HG02642 (cell line): ENCODE measurements at regions not wholly inside any gene's neighbourhood (a gene's known extent, or its start where the extent isn't known, plus 50 kb on each side); places are given as distances from the start of the nearest gene placed in this dataset.

Source experiments
- ATAC-seq: cut with Tn5 transposase; IDR thresholded peaks from one replicate; pipeline ENCODE4 v1.9.1; 2021; ENCODE audit warnings: mild to moderate bottlenecking; ENCODE audit not compliant: unreplicated experiment, poor library complexity

GRCh38 chr9:95735701-95736100 is 139.8 kb upstream of the ERCC6L2 start:
- no peak for ATAC-seq

GRCh38 chr9:95733741-95734666 is 141.5 kb upstream of the ERCC6L2 start:
- no peak for ATAC-seq

DNA sequence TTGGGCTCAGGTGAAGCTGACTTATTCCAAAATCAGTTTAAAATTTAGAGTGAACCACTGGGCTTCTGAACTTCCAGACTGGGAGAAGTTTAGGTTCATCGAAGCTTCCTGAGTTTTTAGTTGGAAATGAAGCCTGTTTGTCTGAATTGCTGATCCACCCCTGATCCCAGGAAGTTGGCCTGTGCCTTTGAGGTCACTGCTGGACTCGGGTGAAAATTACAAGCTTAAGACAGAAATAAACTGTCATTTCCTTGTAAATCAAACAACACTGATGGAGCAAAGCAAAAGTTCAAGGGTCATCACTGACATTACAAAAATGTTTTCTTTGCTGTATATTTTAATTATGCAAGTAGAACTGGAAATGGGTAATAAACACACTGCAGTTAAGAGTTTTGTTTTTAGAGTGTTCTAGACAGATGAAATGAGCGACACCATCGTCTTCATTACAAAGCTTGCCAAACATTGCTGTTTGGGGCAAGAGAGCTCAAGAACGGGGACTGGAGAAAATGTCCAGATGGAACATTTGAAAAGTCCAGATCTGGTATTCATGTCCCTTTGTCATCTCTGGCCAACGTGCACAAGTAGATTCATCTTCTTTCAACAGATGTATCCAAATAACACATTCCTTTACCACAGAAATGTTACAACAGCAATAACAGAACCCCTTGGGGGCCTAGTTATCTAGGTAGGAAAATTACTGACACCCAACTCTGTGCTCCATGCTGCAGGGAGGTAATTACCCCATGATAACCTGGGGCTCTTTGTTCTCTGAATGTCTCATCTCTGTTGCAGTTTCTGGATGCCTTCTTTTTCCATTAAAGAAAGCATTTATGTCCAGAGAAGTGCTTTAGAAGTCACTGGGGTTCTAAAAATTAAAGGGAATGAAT is 142.4 kb upstream of the ERCC6L2 start:
- no peak for ATAC-seq

DNA sequence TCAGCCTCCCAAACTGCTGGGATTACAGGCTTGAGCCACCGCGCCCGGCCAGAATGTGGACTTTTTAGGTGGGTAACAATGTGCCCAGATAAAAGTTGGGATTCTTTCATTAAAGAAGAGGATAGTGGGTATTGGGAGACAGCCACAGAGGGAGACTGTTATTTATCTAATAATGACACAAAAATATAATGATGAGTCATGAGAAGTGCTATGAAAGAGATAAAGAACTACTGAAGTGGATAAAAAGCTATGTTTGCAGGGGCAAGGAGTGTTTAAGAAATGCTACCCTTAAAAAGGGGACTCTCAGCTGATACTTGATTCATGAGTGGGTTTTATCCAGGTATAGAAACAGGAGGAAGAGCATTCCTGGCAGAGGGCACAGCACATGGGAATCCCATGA is 143.6 kb upstream of the ERCC6L2 start:
- no peak for ATAC-seq

GRCh38 chr9:95729669-95730368 is 145.7 kb upstream of the ERCC6L2 start:
- ATAC-seq: no peak

DNA sequence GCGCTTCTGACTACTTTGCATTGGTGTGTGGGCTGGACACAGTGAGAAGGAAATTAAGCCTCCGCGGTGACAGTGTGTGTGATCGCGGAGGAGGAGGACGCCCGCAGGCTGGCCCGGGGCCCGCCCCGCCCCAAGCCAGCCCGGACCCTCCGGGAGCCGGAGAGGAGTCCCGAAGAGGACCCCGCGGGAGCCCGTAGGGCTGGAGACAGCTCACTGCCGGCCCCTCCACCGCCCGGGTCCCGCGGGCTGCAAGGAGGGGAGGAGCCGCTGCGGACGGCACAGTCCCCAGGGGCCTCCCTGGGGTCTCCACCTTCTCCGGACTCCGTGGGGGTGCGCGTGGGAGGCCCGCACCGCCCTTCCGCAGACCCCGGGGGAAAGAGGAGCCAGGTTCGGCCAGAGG is 146.4 kb upstream of the ERCC6L2 start:
- no peak for ATAC-seq

GRCh38 chr9:95727947-95728520 is 147.5 kb upstream of the ERCC6L2 start:
- no peak for ATAC-seq

DNA sequence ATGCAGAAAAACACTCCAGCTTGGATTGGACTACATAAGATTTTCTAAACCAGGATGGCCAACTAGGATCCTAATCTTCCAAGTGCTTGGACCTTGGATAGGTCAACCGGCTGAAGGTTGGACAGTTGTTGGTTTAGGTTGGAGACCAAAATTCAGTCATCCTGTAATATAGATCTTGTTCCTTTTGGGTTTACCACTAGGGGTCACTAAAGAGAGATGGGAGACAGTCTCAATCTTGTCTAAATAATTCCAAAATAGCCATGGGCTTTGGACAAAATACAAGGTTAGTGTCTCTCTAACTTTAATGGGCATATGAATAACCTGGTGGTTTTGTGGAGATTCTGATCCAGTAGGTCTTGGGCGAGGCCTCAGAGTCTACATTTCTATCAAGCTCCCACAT is 148.7 kb upstream of the ERCC6L2 start:
- ATAC-seq: no peak

- peak; percentile 9 for ATAC-seq
These were observed 150.4 kb upstream of the ERCC6L2 start for GRCh38 chr9:95725045-95725444.

GRCh38 chr9:95724253-95724991 is 151.1 kb upstream of the ERCC6L2 start:
- peak; percentile 85 for ATAC-seq

DNA sequence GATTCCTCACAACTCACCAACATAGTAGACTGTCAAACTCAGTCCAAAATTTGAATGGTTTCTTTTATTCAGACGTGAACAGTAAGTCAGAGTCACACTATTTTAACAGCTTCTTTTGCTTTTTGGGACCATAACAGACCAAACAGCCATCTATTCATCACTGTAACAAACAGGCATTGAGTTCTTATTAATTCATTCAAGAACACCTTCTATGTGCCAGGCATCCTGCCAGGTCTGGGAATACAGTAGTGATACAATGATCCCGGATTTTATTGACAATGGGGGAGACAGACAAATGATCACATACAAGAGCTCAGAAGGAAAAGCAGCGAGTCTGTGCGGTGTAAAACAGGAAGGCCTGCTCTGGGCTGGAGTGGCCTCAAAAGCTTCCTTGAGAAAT is 153.3 kb upstream of the ERCC6L2 start:
- no peak for ATAC-seq

DNA sequence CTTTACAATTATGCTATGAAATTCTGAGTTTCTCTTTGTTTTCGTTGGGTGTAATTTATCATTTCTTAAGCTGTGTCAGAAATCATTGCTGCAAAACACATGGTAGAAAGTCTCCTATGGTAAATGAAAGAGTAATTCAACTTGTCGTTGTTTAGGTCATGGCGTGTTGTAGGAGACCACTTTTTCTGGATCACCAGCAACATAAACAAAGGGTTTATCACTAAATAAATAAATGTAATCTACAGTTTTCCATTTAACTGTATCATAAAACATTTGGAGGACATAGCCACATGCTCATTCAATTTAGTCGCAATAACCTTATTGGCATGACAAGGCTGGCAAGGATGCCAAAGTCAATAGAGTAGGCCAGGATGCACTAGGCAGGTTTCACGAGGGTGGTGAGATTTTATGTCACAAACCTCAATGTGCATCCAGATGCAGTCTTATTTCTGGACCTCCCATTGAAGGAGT is 154.4 kb upstream of the ERCC6L2 start:
- no peak for ATAC-seq

GRCh38 chr9:95720496-95720895 is 155.0 kb upstream of the ERCC6L2 start:
- no peak for ATAC-seq

DNA sequence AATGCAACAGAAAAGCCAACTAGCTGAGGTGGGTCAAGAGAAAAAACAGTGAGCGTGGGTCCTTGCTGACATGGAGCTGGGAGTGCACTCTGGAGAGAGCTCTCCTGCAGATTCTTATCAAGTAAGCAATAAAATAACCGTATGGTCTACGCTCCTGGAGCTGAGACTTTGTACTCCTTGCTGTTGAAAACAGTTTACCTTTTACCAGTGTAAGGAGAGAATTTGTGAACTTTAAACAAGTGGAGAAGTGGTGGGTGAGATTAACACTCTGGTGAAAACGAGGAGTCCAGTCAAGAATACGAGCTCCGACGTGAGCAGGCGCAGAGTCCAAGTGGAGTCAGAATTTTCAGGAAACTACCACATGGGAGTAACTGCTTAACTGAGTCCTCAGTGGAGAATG is 156.1 kb upstream of the ERCC6L2 start:
- no peak for ATAC-seq

DNA sequence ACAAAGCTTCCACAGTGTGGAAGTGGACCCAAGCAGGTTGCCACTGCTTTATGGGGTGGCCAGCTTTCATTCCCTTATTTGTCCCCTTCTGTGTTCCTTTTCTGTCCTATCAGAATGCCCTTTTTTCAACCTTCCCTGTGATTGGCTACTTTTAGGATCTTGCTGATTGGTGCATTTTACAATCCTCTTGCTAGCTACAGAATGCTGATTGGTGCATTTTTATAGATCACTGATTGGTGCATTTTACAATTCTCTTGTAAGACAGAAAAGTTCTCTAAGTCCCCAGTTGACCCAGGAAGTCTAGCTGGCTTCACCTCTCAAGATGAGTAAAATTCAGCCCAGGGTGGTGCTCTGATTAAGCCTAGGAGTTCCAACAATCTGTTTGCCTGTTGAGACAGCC is 157.2 kb upstream of the ERCC6L2 start:
- no peak for ATAC-seq

DNA sequence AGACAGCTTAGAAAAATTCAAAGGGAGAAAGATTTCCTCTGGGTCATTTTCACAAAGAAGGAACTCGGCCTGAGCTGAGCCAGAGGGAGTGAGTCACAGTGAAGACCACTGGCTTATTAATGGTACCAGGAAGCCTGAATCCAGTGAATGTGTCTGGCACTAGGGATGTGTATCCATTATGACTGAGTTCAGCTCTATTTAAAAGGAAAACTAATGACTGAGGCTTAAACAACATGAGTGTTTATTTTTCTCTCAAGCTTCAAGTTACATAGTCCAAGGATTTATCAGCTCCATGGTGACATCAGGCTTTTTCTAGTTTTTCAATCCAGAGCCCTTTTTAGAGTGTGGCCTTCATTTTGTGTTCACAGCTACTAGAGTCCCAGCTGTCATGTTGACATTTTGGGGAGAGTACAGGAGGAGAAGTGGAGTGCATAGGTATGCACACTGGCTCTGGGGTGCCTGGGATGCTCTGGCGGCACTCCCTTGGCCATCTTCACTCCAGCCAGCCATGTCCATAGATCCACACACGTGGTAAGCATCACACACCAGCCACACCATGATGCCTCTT is 159.5 kb upstream of the ERCC6L2 start:
- ATAC-seq: no peak

DNA sequence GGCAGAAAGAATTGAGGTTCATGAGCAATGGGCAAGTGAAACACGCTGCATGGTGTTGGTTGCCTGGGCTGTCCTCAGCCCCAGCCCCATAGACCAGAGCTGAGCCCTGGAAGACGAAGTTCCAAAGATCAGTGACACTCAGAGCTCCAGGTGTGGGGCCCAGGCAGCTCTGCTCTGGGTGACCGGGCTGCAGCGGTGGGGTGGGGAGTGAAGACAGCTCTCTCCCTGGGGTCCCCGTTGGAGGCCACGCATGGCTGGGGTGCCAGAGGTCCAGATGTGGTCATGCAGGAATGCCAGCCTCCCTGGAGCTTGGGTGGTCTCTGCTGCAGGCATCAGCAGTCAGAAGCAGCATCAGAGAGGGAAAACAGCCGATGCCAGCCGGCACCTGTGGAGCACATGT is 165.0 kb upstream of the ERCC6L2 start:
- no peak for ATAC-seq

GRCh38 chr9:95696701-95697100 is 178.8 kb upstream of the ERCC6L2 start:
- ATAC-seq: no peak

DNA sequence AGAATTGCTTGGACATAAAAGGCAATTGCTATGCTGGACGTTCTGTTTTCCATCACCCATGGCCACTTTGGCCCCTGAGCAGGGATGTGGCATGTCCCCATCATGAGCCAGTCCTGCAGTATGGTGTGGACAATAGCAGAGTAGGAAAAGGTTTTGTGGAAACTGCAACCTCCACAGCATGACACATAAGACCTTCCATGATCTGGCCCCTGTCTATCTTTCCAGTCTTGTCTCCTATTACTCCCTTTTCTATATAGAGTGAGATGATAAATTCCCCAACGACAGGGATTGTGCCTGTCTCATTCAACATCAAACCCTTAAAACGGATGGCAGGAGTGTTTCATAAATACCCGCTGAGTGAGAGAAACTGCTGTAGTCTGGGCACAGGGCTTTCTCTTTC is 174.7 kb upstream of the PTCH1 start:
- ATAC-seq: no peak
